RWPE2 (cell line): ENCODE measurements at regions not wholly inside any gene's neighbourhood (a gene's known extent, or its start where the extent isn't known, plus 50 kb on each side); places are given as distances from the start of the nearest gene placed in this dataset.

Source experiments
- ATAC-seq: fragments of 200-7000 bp; cut with Tn5 transposase; 3 replicates; pipeline ENCODE4 v1.9.1; 2021; ENCODE audit warnings: low read depth
- DNase-seq: peaks from one replicate; pipeline ENCODE4 v3.0.0-alpha.2; 2020; ENCODE audit warnings: low spot score
- H3K27ac ChIP-seq: fragments of 450-650 bp; 2 replicates; pipeline ENCODE4 v1.5.1; 2017; ENCODE audit warnings: mild to moderate bottlenecking; ENCODE audit not compliant: poor library complexity, severe bottlenecking
- H3K27me3 ChIP-seq: fragments of 250-450 bp; sonication (Bioruptor Pico); 2 replicates; pipeline ENCODE4 v1.5.1; 2021; ENCODE audit warnings: mild to moderate bottlenecking, moderate library complexity; ENCODE audit not compliant: insufficient read depth, poor library complexity, severe bottlenecking
- H3K36me3 ChIP-seq: fragments of 250-450 bp; sonication (Bioruptor Pico); 2 replicates; pipeline ENCODE4 v1.5.1; 2020; ENCODE audit warnings: low read depth, mild to moderate bottlenecking, moderate library complexity
- H3K4me1 ChIP-seq: fragments of 250-450 bp; sonication (Bioruptor Pico); 2 replicates; pipeline ENCODE4 v1.5.1; 2021; ENCODE audit warnings: mild to moderate bottlenecking, moderate library complexity; ENCODE audit not compliant: insufficient read depth, poor library complexity, severe bottlenecking
- H3K4me3 ChIP-seq: fragments of 250-450 bp; sonication (Bioruptor Pico); 2 replicates; pipeline ENCODE4 v1.5.1; 2021; ENCODE audit warnings: mild to moderate bottlenecking, moderate library complexity; ENCODE audit not compliant: severe bottlenecking
- H3K9me3 ChIP-seq: fragments of 250-450 bp; sonication (Bioruptor Pico); 2 replicates; pipeline ENCODE4 v1.5.1; 2021; ENCODE audit warnings: mild to moderate bottlenecking, moderate library complexity; ENCODE audit not compliant: severe bottlenecking
- CTCF ChIP-seq: fragments of 450-650 bp; IDR thresholded peaks from one replicate; pipeline ENCODE4 v1.5.1; 2017; ENCODE audit warnings: mild to moderate bottlenecking, moderate library complexity; ENCODE audit not compliant: poor library complexity, severe bottlenecking

- no peak for TF ChIP-seq CTCF
- Histone ChIP-seq H3K4me3 (no peak overlapping the region), H3K36me3 (no peaks in the 10 kb centered on the region), H3K9me3 (no peaks in the 10 kb centered on the region), H3K27me3 (peaks cover 7% of the 10 kb centered on the region), H3K27ac (no peak overlapping the region), H3K4me1 (no peaks in the 10 kb centered on the region)
- ATAC-seq (no peak), DNase-seq (no peak)
Measured at GRCh38 chr21:19244502-19245187, 841.1 kb upstream of the TMPRSS15 start.

DNA sequence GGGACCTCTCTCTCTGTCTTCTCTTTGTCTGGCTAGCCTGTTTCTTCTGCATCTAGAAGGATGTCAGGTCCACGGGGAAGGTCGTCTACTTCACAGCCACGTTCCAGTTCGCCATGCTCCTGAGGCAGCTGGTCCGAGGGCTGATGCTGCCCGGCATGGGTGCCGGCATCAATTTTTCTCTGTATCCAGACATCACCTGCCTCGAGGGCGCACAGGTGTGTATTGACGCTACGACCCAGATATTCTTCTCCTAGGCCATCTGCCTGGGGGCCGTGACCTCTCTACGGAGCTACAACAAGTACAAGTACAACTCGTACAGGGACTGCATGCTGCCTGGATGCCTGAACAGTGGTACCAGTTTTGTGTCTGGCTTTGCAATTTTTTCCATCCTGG is 841.6 kb upstream of the TMPRSS15 start:
- Histone ChIP-seq H3K4me1 (no peaks in the 10 kb centered on the region), H3K36me3 (no peaks in the 10 kb centered on the region), H3K9me3 (no peaks in the 10 kb centered on the region), H3K4me3 (no peak overlapping the region), H3K27ac (no peak overlapping the region), H3K27me3 (peaks cover 7% of the 10 kb centered on the region)
- ATAC-seq (no peak), DNase-seq (no peak)
- no peak for TF ChIP-seq CTCF

GRCh38 chr21:19246018-19246417 is 842.4 kb upstream of the TMPRSS15 start:
- ATAC-seq: no peak
- no peaks in the 10 kb centered on the region for H3K4me1 ChIP-seq
- TF ChIP-seq CTCF: no peak

DNA sequence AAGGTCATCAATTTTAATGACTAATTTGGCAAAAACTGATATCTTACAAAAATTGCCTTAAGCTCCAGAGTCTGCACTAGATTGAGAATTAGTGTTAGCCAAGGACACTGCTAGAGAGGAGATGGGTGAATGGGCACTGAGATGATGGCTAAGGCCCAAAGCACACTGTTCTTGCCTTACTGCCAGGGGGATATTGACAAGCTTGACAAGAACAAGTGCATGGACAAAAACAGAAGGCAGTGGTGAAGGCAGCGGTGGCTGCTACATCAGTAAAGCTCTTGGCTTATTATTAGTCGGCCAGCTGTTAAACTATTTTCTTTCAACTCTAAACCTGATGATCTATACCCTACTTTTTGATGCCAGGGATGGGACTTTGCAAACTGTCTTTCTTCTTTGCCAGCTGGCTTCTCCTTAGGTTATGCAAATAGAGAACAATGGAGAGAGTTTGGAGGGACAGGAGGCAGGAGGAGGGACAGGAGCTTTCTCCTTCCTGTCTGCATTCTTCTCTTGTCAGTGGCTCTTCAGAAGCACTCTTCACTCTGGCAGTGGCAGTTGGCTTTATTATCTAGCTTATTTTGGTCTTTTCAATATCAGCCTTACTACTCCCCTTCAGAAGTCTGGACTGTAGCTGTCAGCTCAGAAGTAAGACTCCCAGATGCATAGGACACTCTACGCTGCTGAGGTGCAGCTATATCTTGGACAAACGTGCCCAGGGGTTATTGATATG is 853.5 kb upstream of the TMPRSS15 start:
- no peak for TF ChIP-seq CTCF
- no peaks in the 10 kb centered on the region for H3K4me1 ChIP-seq
- no peak overlapping the region for H3K4me3 ChIP-seq
- H3K27ac ChIP-seq: no peak overlapping the region
- H3K9me3 ChIP-seq: no peaks in the 10 kb centered on the region
- no peak for DNase-seq
- ATAC-seq: no peak
- no peaks in the 10 kb centered on the region for H3K36me3 ChIP-seq
- H3K27me3 ChIP-seq: peaks cover 8% of the 10 kb centered on the region

More at GRCh38 chr21:19246018-19246417, 842.4 kb upstream of the TMPRSS15 start:
- H3K36me3 ChIP-seq: no peaks in the 10 kb centered on the region
- H3K27ac ChIP-seq: no peak overlapping the region
- no peak for DNase-seq
- H3K4me3 ChIP-seq: no peak overlapping the region
- peaks cover 7% of the 10 kb centered on the region for H3K27me3 ChIP-seq
- no peaks in the 10 kb centered on the region for H3K9me3 ChIP-seq
